GM23338 (cell line): ENCODE measurements at regions not wholly inside any gene's neighbourhood (a gene's known extent, or its start where the extent isn't known, plus 50 kb on each side); places are given as distances from the start of the nearest gene placed in this dataset.

Experiments
- CREB1 ChIP-seq: fragments of 250-450 bp; sonication (Bioruptor Pico); IDR thresholded peaks from 2 replicates; pipeline ENCODE4 v1.5.0; 2020; ENCODE audit warnings: low read depth, mild to moderate bottlenecking, moderate library complexity
- EZH2 ChIP-seq: fragments of 200-600 bp; sonication (generic); IDR thresholded peaks from one replicate; pipeline ENCODE4 v1.8.0; 2017; ENCODE audit warnings: antibody characterized with exemption, mild to moderate bottlenecking, low read depth; ENCODE audit not compliant: unreplicated experiment
- EZH2phosphoT487 ChIP-seq: fragments of 200-600 bp; sonication (generic); IDR thresholded peaks from one replicate; pipeline ENCODE4 v1.8.1; 2018; ENCODE audit warnings: antibody characterized with exemption; ENCODE audit not compliant: unreplicated experiment
- JUNB ChIP-seq: IDR thresholded peaks from one replicate; pipeline ENCODE4 v1.6.1; 2016; ENCODE audit warnings: antibody characterized with exemption; ENCODE audit not compliant: unreplicated experiment
- NANOG ChIP-seq: IDR thresholded peaks from 2 replicates; pipeline ENCODE4 v1.6.1; 2016; ENCODE audit warnings: antibody characterized with exemption, borderline replicate concordance
- POLR2AphosphoS5 ChIP-seq: IDR thresholded peaks from 2 replicates; pipeline ENCODE4 v1.6.1; 2016; ENCODE audit warnings: antibody characterized with exemption, low read depth
- ZNF114 ChIP-seq: fragments of 250-450 bp; sonication (Bioruptor Pico); IDR thresholded peaks from 2 replicates; pipeline ENCODE4 v1.5.0; 2020; ENCODE audit warnings: mild to moderate bottlenecking, moderate library complexity
- ZNF331 ChIP-seq: fragments of 250-450 bp; sonication (Bioruptor Pico); IDR thresholded peaks from 2 replicates; pipeline ENCODE4 v1.5.0; 2020; ENCODE audit warnings: low read depth, mild to moderate bottlenecking, moderate library complexity
- TF ChIP-seq, protein P1 (sequence below), 2 experiments: fragments of 200-600 bp in 1 of 2; sonication (generic) in 1 of 2; conservative IDR thresholded peaks; 2 replicates each; pipeline versions ENCODE4 v1.5.1 to v1.6.1; 2016 to 2017; ENCODE audit warnings: antibody characterized with exemption in 2 of 2, low read depth in 2 of 2, mild to moderate bottlenecking in 2 of 2, moderate library complexity in 1 of 2
- TF ChIP-seq, protein P2 (sequence below): IDR thresholded peaks from one replicate; pipeline ENCODE4 v1.6.1; 2018; ENCODE audit warnings: antibody characterized with exemption; ENCODE audit not compliant: unreplicated experiment
- TF ChIP-seq, protein P3 (sequence below): IDR thresholded peaks from 2 replicates; pipeline ENCODE4 v1.6.1; 2016; ENCODE audit warnings: antibody characterized with exemption
- TF ChIP-seq, protein P4 (sequence below): fragments of 250-450 bp; sonication (Bioruptor Pico); IDR thresholded peaks from 2 replicates; pipeline ENCODE4 v1.5.0; 2020; ENCODE audit warnings: mild to moderate bottlenecking, moderate library complexity

DNA sequence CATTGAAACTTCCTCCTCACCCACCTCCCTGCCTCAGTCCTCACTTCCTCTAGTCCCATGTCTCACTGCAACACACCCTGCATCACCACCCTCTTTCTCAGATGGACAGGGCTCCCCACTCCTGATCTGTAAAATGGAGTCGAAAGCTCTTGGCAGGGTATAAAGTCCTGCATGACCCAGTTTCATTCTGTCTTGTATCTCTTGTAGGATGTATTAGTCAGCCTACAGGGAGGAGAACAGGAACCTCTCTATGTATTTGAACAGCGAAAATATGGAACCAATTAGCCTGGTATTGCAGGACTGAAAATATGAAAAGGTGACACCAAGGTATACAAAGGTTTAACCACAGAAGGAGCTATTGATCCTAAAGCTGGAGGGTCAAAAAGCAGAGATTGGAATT lies 156.9 kb upstream of the SNX19 start:
- no peak for TF ChIP-seq EZH2
- TF ChIP-seq JUNB, result no peak
- no peak for TF ChIP-seq POLR2AphosphoS5
- no peak for TF ChIP-seq EZH2phosphoT487
- TF ChIP-seq, protein P1, sequence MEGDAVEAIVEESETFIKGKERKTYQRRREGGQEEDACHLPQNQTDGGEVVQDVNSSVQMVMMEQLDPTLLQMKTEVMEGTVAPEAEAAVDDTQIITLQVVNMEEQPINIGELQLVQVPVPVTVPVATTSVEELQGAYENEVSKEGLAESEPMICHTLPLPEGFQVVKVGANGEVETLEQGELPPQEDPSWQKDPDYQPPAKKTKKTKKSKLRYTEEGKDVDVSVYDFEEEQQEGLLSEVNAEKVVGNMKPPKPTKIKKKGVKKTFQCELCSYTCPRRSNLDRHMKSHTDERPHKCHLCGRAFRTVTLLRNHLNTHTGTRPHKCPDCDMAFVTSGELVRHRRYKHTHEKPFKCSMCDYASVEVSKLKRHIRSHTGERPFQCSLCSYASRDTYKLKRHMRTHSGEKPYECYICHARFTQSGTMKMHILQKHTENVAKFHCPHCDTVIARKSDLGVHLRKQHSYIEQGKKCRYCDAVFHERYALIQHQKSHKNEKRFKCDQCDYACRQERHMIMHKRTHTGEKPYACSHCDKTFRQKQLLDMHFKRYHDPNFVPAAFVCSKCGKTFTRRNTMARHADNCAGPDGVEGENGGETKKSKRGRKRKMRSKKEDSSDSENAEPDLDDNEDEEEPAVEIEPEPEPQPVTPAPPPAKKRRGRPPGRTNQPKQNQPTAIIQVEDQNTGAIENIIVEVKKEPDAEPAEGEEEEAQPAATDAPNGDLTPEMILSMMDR (conservative IDR thresholded peaks at IDR 0.05; ENCODE audit: low read depth in 2 of 2), result no peak
- TF ChIP-seq, protein P2, sequence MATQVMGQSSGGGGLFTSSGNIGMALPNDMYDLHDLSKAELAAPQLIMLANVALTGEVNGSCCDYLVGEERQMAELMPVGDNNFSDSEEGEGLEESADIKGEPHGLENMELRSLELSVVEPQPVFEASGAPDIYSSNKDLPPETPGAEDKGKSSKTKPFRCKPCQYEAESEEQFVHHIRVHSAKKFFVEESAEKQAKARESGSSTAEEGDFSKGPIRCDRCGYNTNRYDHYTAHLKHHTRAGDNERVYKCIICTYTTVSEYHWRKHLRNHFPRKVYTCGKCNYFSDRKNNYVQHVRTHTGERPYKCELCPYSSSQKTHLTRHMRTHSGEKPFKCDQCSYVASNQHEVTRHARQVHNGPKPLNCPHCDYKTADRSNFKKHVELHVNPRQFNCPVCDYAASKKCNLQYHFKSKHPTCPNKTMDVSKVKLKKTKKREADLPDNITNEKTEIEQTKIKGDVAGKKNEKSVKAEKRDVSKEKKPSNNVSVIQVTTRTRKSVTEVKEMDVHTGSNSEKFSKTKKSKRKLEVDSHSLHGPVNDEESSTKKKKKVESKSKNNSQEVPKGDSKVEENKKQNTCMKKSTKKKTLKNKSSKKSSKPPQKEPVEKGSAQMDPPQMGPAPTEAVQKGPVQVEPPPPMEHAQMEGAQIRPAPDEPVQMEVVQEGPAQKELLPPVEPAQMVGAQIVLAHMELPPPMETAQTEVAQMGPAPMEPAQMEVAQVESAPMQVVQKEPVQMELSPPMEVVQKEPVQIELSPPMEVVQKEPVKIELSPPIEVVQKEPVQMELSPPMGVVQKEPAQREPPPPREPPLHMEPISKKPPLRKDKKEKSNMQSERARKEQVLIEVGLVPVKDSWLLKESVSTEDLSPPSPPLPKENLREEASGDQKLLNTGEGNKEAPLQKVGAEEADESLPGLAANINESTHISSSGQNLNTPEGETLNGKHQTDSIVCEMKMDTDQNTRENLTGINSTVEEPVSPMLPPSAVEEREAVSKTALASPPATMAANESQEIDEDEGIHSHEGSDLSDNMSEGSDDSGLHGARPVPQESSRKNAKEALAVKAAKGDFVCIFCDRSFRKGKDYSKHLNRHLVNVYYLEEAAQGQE, result no peak
- TF ChIP-seq CREB1 (CRISPR knock-in tag), result no peak
- no peak for TF ChIP-seq ZNF114 (CRISPR knock-in tag)
- no peak for TF ChIP-seq NANOG
- TF ChIP-seq, protein P3, sequence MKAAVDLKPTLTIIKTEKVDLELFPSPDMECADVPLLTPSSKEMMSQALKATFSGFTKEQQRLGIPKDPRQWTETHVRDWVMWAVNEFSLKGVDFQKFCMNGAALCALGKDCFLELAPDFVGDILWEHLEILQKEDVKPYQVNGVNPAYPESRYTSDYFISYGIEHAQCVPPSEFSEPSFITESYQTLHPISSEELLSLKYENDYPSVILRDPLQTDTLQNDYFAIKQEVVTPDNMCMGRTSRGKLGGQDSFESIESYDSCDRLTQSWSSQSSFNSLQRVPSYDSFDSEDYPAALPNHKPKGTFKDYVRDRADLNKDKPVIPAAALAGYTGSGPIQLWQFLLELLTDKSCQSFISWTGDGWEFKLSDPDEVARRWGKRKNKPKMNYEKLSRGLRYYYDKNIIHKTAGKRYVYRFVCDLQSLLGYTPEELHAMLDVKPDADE, result no peak
- no peak for TF ChIP-seq ZNF331
- TF ChIP-seq, protein P4, sequence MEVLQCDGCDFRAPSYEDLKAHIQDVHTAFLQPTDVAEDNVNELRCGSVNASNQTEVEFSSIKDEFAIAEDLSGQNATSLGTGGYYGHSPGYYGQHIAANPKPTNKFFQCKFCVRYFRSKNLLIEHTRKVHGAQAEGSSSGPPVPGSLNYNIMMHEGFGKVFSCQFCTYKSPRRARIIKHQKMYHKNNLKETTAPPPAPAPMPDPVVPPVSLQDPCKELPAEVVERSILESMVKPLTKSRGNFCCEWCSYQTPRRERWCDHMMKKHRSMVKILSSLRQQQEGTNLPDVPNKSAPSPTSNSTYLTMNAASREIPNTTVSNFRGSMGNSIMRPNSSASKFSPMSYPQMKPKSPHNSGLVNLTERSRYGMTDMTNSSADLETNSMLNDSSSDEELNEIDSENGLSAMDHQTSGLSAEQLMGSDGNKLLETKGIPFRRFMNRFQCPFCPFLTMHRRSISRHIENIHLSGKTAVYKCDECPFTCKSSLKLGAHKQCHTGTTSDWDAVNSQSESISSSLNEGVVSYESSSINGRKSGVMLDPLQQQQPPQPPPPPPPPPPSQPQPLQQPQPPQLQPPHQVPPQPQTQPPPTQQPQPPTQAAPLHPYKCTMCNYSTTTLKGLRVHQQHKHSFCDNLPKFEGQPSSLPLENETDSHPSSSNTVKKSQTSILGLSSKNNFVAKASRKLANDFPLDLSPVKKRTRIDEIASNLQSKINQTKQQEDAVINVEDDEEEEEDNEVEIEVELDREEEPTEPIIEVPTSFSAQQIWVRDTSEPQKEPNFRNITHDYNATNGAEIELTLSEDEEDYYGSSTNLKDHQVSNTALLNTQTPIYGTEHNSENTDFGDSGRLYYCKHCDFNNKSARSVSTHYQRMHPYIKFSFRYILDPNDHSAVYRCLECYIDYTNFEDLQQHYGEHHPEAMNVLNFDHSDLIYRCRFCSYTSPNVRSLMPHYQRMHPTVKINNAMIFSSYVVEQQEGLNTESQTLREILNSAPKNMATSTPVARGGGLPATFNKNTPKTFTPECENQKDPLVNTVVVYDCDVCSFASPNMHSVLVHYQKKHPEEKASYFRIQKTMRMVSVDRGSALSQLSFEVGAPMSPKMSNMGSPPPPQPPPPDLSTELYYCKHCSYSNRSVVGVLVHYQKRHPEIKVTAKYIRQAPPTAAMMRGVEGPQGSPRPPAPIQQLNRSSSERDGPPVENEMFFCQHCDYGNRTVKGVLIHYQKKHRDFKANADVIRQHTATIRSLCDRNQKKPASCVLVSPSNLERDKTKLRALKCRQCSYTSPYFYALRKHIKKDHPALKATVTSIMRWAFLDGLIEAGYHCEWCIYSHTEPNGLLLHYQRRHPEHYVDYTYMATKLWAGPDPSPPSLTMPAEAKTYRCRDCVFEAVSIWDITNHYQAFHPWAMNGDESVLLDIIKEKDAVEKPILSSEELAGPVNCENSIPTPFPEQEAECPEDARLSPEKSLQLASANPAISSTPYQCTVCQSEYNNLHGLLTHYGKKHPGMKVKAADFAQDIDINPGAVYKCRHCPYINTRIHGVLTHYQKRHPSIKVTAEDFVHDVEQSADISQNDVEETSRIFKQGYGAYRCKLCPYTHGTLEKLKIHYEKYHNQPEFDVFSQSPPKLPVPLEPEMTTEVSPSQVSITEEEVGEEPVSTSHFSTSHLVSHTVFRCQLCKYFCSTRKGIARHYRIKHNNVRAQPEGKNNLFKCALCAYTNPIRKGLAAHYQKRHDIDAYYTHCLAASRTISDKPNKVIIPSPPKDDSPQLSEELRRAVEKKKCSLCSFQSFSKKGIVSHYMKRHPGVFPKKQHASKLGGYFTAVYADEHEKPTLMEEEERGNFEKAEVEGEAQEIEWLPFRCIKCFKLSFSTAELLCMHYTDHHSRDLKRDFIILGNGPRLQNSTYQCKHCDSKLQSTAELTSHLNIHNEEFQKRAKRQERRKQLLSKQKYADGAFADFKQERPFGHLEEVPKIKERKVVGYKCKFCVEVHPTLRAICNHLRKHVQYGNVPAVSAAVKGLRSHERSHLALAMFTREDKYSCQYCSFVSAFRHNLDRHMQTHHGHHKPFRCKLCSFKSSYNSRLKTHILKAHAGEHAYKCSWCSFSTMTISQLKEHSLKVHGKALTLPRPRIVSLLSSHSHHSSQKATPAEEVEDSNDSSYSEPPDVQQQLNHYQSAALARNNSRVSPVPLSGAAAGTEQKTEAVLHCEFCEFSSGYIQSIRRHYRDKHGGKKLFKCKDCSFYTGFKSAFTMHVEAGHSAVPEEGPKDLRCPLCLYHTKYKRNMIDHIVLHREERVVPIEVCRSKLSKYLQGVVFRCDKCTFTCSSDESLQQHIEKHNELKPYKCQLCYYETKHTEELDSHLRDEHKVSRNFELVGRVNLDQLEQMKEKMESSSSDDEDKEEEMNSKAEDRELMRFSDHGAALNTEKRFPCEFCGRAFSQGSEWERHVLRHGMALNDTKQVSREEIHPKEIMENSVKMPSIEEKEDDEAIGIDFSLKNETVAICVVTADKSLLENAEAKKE (CRISPR knock-in tag), result no peak
